H9 (cell line): ENCODE measurements at regions not wholly inside any gene's neighbourhood (a gene's known extent, or its start where the extent isn't known, plus 50 kb on each side); places are given as distances from the start of the nearest gene placed in this dataset.
A peak's percentile ranks its signal among the peaks of the same experiment; 100 is the strongest.

Source experiments
- DNase-seq: peaks from one replicate; pipeline ENCODE4 v3.0.0-alpha.2; 2017
- H2AFZ ChIP-seq: one replicate; pipeline ENCODE4 v1.6.1; 2013; ENCODE audit warnings: mild to moderate bottlenecking, low read length, control low read depth, moderate library complexity
- H2AK5ac ChIP-seq: 2 replicates; pipeline ENCODE4 v1.6.1; 2013; ENCODE audit warnings: low read length, control low read depth, mixed read lengths; ENCODE audit not compliant: insufficient read length
- H2BK120ac ChIP-seq: one replicate; pipeline ENCODE4 v1.6.1; 2013; ENCODE audit warnings: low read depth, mild to moderate bottlenecking, low read length, control low read depth, inconsistent platforms; ENCODE audit not compliant: poor library complexity, severe bottlenecking
- H2BK12ac ChIP-seq: 2 replicates; pipeline ENCODE4 v1.6.1; 2013; ENCODE audit warnings: low read length, control low read depth, mixed read lengths, low read depth; ENCODE audit not compliant: insufficient read length
- H2BK15ac ChIP-seq: 2 replicates; pipeline ENCODE4 v1.6.1; 2013; ENCODE audit warnings: low read depth, low read length, control low read depth
- H2BK20ac ChIP-seq: one replicate; pipeline ENCODE4 v1.6.1; 2013; ENCODE audit warnings: low read depth, mild to moderate bottlenecking, low read length, control low read depth, inconsistent platforms; ENCODE audit not compliant: poor library complexity, severe bottlenecking
- H2BK5ac ChIP-seq: 2 replicates; pipeline ENCODE4 v1.6.1; 2013; ENCODE audit warnings: low read length, control low read depth, mixed read lengths; ENCODE audit not compliant: insufficient read length
- H3K14ac ChIP-seq: 2 replicates; pipeline ENCODE4 v1.6.1; 2013; ENCODE audit warnings: low read length, control low read depth; ENCODE audit not compliant: insufficient read depth
- H3K18ac ChIP-seq: 2 replicates; pipeline ENCODE4 v1.6.1; 2013; ENCODE audit warnings: low read depth, mild to moderate bottlenecking, mixed read lengths, low read length, control low read depth; ENCODE audit not compliant: insufficient read length
- H3K23ac ChIP-seq: 2 replicates; pipeline ENCODE4 v1.6.1; 2013; ENCODE audit warnings: low read length, control low read depth, mixed read lengths, low read depth; ENCODE audit not compliant: insufficient read length
- H3K23me2 ChIP-seq: 2 replicates; pipeline ENCODE4 v1.6.1; 2013; ENCODE audit warnings: low read depth, mild to moderate bottlenecking, mixed read lengths, low read length, control low read depth; ENCODE audit not compliant: insufficient read length, poor library complexity, severe bottlenecking
- H3K27ac ChIP-seq: 2 replicates; pipeline ENCODE4 v1.5.1; 2013; ENCODE audit warnings: low read length, control low read depth, mixed read lengths, low read depth; ENCODE audit not compliant: insufficient read length
- H3K27me3 ChIP-seq: 2 replicates; pipeline ENCODE4 v1.6.1; 2013; ENCODE audit warnings: low read length, control low read depth, inconsistent platforms; ENCODE audit not compliant: insufficient read depth
- H3K4ac ChIP-seq: 2 replicates; pipeline ENCODE4 v1.6.1; 2013; ENCODE audit warnings: low read depth, mild to moderate bottlenecking, control low read depth, inconsistent platforms, low read length, moderate library complexity
- H3K4me1 ChIP-seq: 2 replicates; pipeline ENCODE4 v1.6.1; 2013; ENCODE audit warnings: low read length, control low read depth, inconsistent platforms; ENCODE audit not compliant: insufficient read depth
- H3K4me2 ChIP-seq: 2 replicates; pipeline ENCODE4 v1.6.1; 2013; ENCODE audit warnings: low read length, control low read depth, mixed read lengths; ENCODE audit not compliant: insufficient read length, insufficient read depth
- H3K56ac ChIP-seq: 2 replicates; pipeline ENCODE4 v1.6.1; 2013; ENCODE audit warnings: low read depth, mild to moderate bottlenecking, mixed read lengths, low read length, control low read depth; ENCODE audit not compliant: insufficient read length
- H3K79me1 ChIP-seq: 2 replicates; pipeline ENCODE4 v1.6.1; 2013; ENCODE audit warnings: low read depth, mild to moderate bottlenecking, moderate library complexity, low read length, control low read depth, inconsistent platforms; ENCODE audit not compliant: insufficient read depth, poor library complexity, severe bottlenecking
- H3K79me2 ChIP-seq: 2 replicates; pipeline ENCODE4 v1.6.1; 2013; ENCODE audit warnings: low read length, control low read depth, inconsistent platforms; ENCODE audit not compliant: insufficient read depth
- H3K9ac ChIP-seq: 2 replicates; pipeline ENCODE4 v1.6.1; 2013; ENCODE audit warnings: low read length, control low read depth, mixed read lengths; ENCODE audit not compliant: insufficient read length; ENCODE audit errors: extremely low read depth
- H3K9me3 ChIP-seq: one replicate; pipeline ENCODE4 v1.6.1; 2013; ENCODE audit warnings: low read depth, low read length, inconsistent platforms; ENCODE audit not compliant: control insufficient read depth
- H3T11ph ChIP-seq: one replicate; pipeline ENCODE4 v1.6.1; 2013; ENCODE audit warnings: mild to moderate bottlenecking, low read length, control low read depth, inconsistent platforms
- H4K20me1 ChIP-seq: one replicate; pipeline ENCODE4 v1.6.1; 2013; ENCODE audit not compliant: control insufficient read depth, insufficient read length, insufficient read depth
- H4K5ac ChIP-seq: 2 replicates; pipeline ENCODE4 v1.6.1; 2013; ENCODE audit warnings: low read depth, mild to moderate bottlenecking, mixed read lengths, low read length, control low read depth; ENCODE audit not compliant: insufficient read length
- H4K8ac ChIP-seq: replicated peaks from 2 replicates; pipeline ENCODE4 v1.6.1; 2013; ENCODE audit warnings: low read length, control low read depth, mixed read lengths, low read depth; ENCODE audit not compliant: insufficient read length
- H4K91ac ChIP-seq: 2 replicates; pipeline ENCODE4 v1.6.1; 2013; ENCODE audit warnings: low read depth, mild to moderate bottlenecking, moderate library complexity, mixed read lengths, low read length, control low read depth; ENCODE audit not compliant: insufficient read length
- H3K27ac Mint-ChIP-seq, 3 experiments: 2 replicates in 2 of 3; 3 replicates in 1 of 3; pipeline ENCODE4 v1.8.0; 2020 to 2021; ENCODE audit warnings: mixed read lengths in 3 of 3, mild to moderate bottlenecking in 1 of 3, moderate library complexity in 1 of 3
- H3K27me3 Mint-ChIP-seq: 2 replicates; pipeline ENCODE4 v1.8.0; 2021; ENCODE audit warnings: low read depth, mild to moderate bottlenecking, moderate library complexity, mixed read lengths
- H3K36me3 Mint-ChIP-seq, 3 experiments: 2 replicates in 2 of 3; 3 replicates in 1 of 3; pipeline ENCODE4 v1.8.0; 2020 to 2021; ENCODE audit warnings: low read depth in 3 of 3, mixed read lengths in 3 of 3; ENCODE audit not compliant: insufficient read depth in 1 of 3
- H3K4me1 Mint-ChIP-seq, 2 experiments: 2 replicates each; pipeline ENCODE4 v1.8.0; 2020; ENCODE audit warnings: mixed read lengths in 2 of 2
- H3K4me3 Mint-ChIP-seq, 2 experiments: 2 replicates in 1 of 2; 3 replicates in 1 of 2; pipeline ENCODE4 v1.8.0; 2020 to 2021; ENCODE audit warnings: mild to moderate bottlenecking in 2 of 2, mixed read lengths in 2 of 2, moderate library complexity in 1 of 2
- H3K9me3 Mint-ChIP-seq, 2 experiments: 2 replicates in 1 of 2; 3 replicates in 1 of 2; pipeline ENCODE4 v1.8.0; 2020; ENCODE audit warnings: mild to moderate bottlenecking in 2 of 2, mixed read lengths in 2 of 2, moderate library complexity in 1 of 2
- WGBS: extraction: QIAGEN DNeasy Blood & Tissue Kit; methylation state at CpG from one replicate; pipeline ENCODE4 v1.1.7; 2013; ENCODE audit warnings: missing lambda C conversion rate, low lambda C conversion rate, mixed read lengths; ENCODE audit not compliant: insufficient read length; ENCODE audit errors: extremely low coverage; 5-methylcytosine and 5-hydroxymethylcytosine counted together
- TF ChIP-seq, protein P1 (sequence below): fragments of 200-600 bp; sonication (generic); conservative IDR thresholded peaks from 3 replicates; pipeline ENCODE4 v1.8.0; 2021; ENCODE audit warnings: antibody characterized with exemption, mild to moderate bottlenecking

DNA sequence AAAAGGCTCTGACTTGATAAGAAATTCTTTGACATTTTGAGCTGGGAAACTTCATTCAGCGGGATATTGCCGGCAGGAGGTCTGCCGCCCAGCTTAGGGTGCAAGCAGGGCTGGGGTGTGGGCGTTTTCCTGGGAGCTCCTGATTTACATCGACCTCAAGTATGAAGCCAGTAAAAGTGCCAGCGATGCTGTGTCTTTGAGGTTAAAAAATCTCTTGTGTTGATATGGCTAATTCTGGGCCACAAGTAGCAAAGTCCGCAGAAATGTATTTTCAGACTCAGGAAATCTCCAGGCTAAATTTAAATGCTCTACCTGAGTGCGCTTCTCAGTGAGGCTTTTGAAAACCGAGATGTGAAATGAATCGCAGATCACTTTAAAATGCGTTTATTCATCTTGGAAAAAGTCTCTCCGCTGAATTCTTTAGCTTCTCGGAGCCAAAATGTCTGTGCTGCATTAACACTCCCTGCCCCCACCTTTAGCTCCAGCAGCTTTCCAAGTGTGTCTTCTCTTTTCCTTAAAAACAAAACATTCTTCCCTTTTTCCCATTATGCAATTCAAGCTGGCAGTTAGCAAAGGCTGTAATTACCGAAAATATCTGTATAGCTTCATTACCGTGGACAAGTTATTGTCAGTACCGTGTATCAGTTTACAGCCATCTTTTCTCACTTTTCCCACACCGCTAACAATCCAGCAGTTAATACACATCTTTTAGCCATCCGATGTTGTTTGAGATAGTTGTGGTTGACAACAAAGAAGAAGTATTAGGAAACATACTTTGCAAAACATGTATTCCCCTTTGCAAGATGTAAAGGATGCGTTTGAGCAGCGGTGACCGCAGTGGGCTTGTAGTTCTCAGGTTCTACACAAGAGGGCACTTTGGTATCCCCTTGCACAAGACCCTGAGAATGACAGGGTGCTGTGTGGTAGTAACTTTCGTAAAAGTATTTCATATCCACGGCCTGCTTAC is 136.0 kb upstream of the STX18 start:
- no peak overlapping the region for H3K27ac Mint-ChIP-seq

More for the DNA sequence above, 136.0 kb upstream of the STX18 start:
- H3K23me2 ChIP-seq, result no peaks in the 10 kb centered on the region
- H2BK120ac ChIP-seq, result no peak overlapping the region
- Mint-ChIP-seq H3K4me3 (peak overlapping the region in 1 of 2 experiments; percentile 38; a peak in 1 of 5 replicates), H3K36me3 (0 out of 7 replicates have a peak, but pooled peaks cover 0 to 1% (median 0%) of the 10 kb centered on the region in 3 experiments), H3K27me3 (peaks cover 26% of the 10 kb centered on the region), H3K9me3 (no peaks in the 10 kb centered on the region), H3K4me1 (peaks cover 16% of the 10 kb centered on the region in 2 experiments)
- H2BK15ac ChIP-seq, result no peak overlapping the region
- no peak overlapping the region for H3K9ac ChIP-seq
- H4K5ac ChIP-seq, result no peak overlapping the region
- no peaks in the 10 kb centered on the region for H3K79me1 ChIP-seq
- no peak overlapping the region for H2BK5ac ChIP-seq
- no peak overlapping the region for H3K23ac ChIP-seq
- TF ChIP-seq, protein P1, sequence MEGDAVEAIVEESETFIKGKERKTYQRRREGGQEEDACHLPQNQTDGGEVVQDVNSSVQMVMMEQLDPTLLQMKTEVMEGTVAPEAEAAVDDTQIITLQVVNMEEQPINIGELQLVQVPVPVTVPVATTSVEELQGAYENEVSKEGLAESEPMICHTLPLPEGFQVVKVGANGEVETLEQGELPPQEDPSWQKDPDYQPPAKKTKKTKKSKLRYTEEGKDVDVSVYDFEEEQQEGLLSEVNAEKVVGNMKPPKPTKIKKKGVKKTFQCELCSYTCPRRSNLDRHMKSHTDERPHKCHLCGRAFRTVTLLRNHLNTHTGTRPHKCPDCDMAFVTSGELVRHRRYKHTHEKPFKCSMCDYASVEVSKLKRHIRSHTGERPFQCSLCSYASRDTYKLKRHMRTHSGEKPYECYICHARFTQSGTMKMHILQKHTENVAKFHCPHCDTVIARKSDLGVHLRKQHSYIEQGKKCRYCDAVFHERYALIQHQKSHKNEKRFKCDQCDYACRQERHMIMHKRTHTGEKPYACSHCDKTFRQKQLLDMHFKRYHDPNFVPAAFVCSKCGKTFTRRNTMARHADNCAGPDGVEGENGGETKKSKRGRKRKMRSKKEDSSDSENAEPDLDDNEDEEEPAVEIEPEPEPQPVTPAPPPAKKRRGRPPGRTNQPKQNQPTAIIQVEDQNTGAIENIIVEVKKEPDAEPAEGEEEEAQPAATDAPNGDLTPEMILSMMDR, result peak; percentile 90
- H4K91ac ChIP-seq, result no peak overlapping the region
- no CpG with 5 or more reads among the region's 23 CpGs for WGBS
- no peak overlapping the region for H2AFZ ChIP-seq
- no peaks in the 10 kb centered on the region for H4K20me1 ChIP-seq
- H4K8ac ChIP-seq, result no peak overlapping the region
- H3K4me1 ChIP-seq, result peaks cover 3% of the 10 kb centered on the region; the same call in 1 of the 2 replicates
- no peak overlapping the region for H2AK5ac ChIP-seq
- no peak overlapping the region for H3K14ac ChIP-seq
- no peak overlapping the region for H3T11ph ChIP-seq
- H3K56ac ChIP-seq, result no peak overlapping the region
- H2BK12ac ChIP-seq, result no peak overlapping the region
- no peaks in the 10 kb centered on the region for H3K9me3 ChIP-seq
- no peak overlapping the region for H3K4ac ChIP-seq
- peak; percentile 54 for DNase-seq
- H3K18ac ChIP-seq, result no peak overlapping the region
- no peak overlapping the region for H3K27ac ChIP-seq
- no peak overlapping the region for H2BK20ac ChIP-seq
- peak overlapping the region; percentile 10 for H3K4me2 ChIP-seq
- H3K27me3 ChIP-seq, result no peaks in the 10 kb centered on the region
- H3K79me2 ChIP-seq, result no peaks in the 10 kb centered on the region
